H1 (cell line): ENCODE measurements at regions not wholly inside any gene's neighbourhood (a gene's known extent, or its start where the extent isn't known, plus 50 kb on each side); places are given as distances from the start of the nearest gene placed in this dataset.

Source experiments
- ATF2 ChIP-seq: IDR thresholded peaks from 2 replicates; pipeline ENCODE4 v1.6.1; 2012; ENCODE audit warnings: low read length, inconsistent platforms
- CHD1 ChIP-seq: IDR thresholded peaks from 2 replicates; pipeline ENCODE4 v1.6.1; 2012; ENCODE audit warnings: low read depth, low read length, improper control_type of control experiment
- SIRT6 ChIP-seq: IDR thresholded peaks from one replicate; pipeline ENCODE4 v1.7.1; 2012; ENCODE audit warnings: low read length, inconsistent platforms
- SRF ChIP-seq: IDR thresholded peaks from 2 replicates; pipeline ENCODE4 v1.6.1; 2011; ENCODE audit warnings: mild to moderate bottlenecking, low read depth, low read length, moderate library complexity
- TAF7 ChIP-seq: optimal IDR thresholded peaks from 2 replicates; pipeline ENCODE3; 2011; ENCODE audit warnings: low read depth, mild to moderate bottlenecking, inconsistent platforms, low read length, moderate library complexity, borderline replicate concordance

GRCh38 chr18:25423760-25424159 is 71.8 kb upstream of the ZNF521 start (continued):
- TF ChIP-seq SIRT6 = no peak
- no peak for TF ChIP-seq SRF
- no peak for TF ChIP-seq CHD1
- TF ChIP-seq ATF2 = no peak
- no peak for TF ChIP-seq TAF7
